ENCODE measurements at regions not wholly inside any gene's neighbourhood (a gene's known extent, or its start where the extent isn't known, plus 50 kb on each side); places are given as distances from the start of the nearest gene placed in this dataset.

GRCh38 chr18:57202881-57203280, 56.0 kb downstream of the BOD1L2 start:
- no peak for ATAC-seq
- H3K27ac ChIP-seq, result no peak overlapping the region
- H3K36me3 ChIP-seq, result no peaks in the 10 kb centered on the region
- H3K4me3 ChIP-seq, result no peak overlapping the region
- intact Hi-C loops (cut with DNase I), result no loop called here
- H3K4me1 ChIP-seq, result no peaks in the 10 kb centered on the region
- DNase-seq, result no peak
- peaks cover 0 to 7% of the 10 kb centered on the region in 2 donors for H3K27me3 ChIP-seq
- H3K9me3 ChIP-seq, result no peaks in the 10 kb centered on the region
- TF ChIP-seq, protein P1, sequence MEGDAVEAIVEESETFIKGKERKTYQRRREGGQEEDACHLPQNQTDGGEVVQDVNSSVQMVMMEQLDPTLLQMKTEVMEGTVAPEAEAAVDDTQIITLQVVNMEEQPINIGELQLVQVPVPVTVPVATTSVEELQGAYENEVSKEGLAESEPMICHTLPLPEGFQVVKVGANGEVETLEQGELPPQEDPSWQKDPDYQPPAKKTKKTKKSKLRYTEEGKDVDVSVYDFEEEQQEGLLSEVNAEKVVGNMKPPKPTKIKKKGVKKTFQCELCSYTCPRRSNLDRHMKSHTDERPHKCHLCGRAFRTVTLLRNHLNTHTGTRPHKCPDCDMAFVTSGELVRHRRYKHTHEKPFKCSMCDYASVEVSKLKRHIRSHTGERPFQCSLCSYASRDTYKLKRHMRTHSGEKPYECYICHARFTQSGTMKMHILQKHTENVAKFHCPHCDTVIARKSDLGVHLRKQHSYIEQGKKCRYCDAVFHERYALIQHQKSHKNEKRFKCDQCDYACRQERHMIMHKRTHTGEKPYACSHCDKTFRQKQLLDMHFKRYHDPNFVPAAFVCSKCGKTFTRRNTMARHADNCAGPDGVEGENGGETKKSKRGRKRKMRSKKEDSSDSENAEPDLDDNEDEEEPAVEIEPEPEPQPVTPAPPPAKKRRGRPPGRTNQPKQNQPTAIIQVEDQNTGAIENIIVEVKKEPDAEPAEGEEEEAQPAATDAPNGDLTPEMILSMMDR (IDR thresholded peaks at IDR 0.05), result no peak

DNA sequence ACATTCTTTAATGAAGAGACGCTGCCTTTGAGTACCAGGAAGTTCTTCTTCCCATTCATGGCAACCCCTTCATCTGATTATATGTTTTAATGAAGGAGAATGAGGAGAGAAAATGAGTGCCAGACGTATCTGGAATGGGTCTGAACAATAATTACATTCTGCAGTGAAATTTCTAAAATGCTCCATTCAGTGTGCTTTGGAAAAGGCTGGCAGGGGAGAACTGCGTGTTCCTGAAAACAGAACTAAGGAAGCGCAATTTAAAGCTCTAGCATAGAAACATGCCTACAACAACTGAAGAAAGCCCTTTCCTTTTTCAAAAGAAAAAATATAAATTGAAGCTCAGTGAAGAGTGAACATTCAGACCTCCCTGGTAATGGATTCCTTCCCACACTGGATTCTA, 58.8 kb downstream of the BOD1L2 start:
- ATAC-seq (no peak), DNase-seq (no peak)
- Histone ChIP-seq H3K27ac (no peak overlapping the region), H3K4me3 (no peak overlapping the region), H3K36me3 (no peaks in the 10 kb centered on the region), H3K9me3 (no peaks in the 10 kb centered on the region), H3K4me1 (peaks cover 0 to 6% of the 10 kb centered on the region in 2 donors), H3K27me3 (peaks cover 0 to 30% of the 10 kb centered on the region in 2 donors)
- TF ChIP-seq, protein P1 (IDR thresholded peaks at IDR 0.05), result no peak
- intact Hi-C loops (cut with DNase I), result no loop called here

DNA sequence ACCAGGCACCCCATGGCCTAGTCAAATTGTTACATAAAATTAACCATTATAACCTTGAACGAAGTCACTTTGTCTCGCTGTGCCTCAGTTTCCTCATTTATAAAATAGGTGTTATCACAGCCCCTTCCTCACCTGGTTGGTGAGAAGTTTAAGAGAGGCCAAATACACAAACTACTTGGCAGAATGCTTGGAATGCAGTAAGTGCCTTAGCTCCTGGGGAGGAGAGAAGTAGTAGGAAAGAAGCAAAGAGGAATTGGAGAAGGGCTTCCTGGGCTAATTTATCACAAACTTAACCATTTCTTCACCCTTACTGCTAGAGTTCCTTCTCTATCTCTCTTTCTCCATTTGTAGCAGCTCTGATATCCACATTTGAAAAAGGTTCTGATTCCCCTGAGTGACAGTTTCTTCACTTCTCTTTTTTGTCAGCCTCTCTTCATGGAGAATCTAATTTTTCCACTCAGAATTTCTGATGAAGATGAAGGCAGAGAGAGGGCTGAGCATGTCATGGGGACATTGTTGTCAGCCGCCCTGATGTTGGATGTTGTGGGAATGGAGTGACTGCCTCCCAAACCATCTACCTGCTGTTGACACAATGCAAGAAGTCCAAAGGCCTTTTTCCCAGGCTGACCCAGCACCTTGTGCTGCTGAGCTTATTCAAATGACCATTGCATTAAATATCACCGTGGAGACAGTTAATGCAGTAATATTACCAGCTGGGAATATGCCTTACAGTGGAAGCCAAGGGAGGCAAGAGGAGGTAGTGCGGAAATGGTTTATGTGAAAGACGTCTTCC, 60.4 kb downstream of the BOD1L2 start:
- no peak for ATAC-seq
- no peak overlapping the region for H3K27ac ChIP-seq
- H3K4me1 ChIP-seq, result peaks cover 0 to 6% of the 10 kb centered on the region in 2 donors
- DNase-seq, result no peak
- intact Hi-C loops (cut with DNase I), result no loop called here
- TF ChIP-seq, protein P1 (IDR thresholded peaks at IDR 0.05), result no peak
- no peaks in the 10 kb centered on the region for H3K9me3 ChIP-seq
- no peak overlapping the region for H3K4me3 ChIP-seq
- no peaks in the 10 kb centered on the region for H3K36me3 ChIP-seq
- H3K27me3 ChIP-seq, result peaks cover 0 to 41% of the 10 kb centered on the region in 2 donors

DNA sequence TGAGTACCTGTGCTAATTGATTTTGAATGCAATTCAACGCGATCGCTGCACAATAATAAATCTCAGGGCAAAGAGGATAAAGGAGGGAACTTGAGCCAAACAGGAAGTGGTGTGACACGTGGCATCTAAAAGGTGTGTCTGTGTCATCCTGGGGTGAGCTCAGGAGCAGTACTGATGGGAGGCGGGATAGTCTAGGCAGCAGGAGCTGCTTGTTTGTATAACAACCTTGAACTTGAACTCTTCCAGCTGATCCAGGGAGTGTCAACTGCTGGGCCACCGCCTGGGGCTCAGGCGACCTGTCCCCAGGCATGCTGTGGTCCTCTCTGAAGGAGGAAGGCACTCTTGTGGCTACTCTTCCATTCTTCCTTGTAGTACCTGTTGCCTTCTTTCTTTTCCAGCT, 61.2 kb downstream of the BOD1L2 start:
- Histone ChIP-seq H3K36me3 (no peaks in the 10 kb centered on the region), H3K9me3 (no peaks in the 10 kb centered on the region), H3K27ac (no peak overlapping the region), H3K27me3 (peaks cover 0 to 45% of the 10 kb centered on the region in 2 donors), H3K4me1 (peaks cover 0 to 6% of the 10 kb centered on the region in 2 donors), H3K4me3 (no peak overlapping the region)
- TF ChIP-seq, protein P1 (IDR thresholded peaks at IDR 0.05), result no peak
- no peak for ATAC-seq
- intact Hi-C loops (cut with DNase I), result no loop called here
- DNase-seq, result no peak

DNA sequence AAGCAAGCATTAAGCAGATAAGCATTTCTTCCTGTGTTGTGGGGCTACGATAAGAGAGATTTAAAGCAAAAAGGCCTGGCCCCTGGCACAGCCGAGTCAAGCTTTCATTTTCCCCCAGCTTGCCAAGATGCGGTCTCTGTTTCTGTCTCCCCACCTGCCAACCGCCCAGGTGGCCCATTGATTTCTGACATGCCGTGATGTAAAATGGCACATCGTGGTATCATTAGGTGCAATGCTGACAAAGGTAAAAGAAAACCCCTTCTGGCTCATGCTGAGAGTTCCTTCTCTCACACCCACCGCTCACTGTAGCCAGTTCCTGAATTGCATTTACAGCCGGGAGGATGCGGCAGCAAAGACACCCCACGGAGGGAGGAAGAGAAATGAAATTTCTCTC, 62.8 kb downstream of the BOD1L2 start:
- TF ChIP-seq, protein P1 (IDR thresholded peaks at IDR 0.05), result no peak
- H3K4me1 ChIP-seq, result peaks cover 0 to 6% of the 10 kb centered on the region in 2 donors
- no peak for ATAC-seq
- H3K27ac ChIP-seq, result no peak overlapping the region
- intact Hi-C loops (cut with DNase I), result no loop called here
- peaks cover 0 to 46% of the 10 kb centered on the region in 2 donors for H3K27me3 ChIP-seq
- no peak for DNase-seq
- no peak overlapping the region for H3K4me3 ChIP-seq
- H3K36me3 ChIP-seq, result no peaks in the 10 kb centered on the region
- peaks cover 0 to 4% of the 10 kb centered on the region in 2 donors for H3K9me3 ChIP-seq

Measured in left lung (tissue), 4 donors.